ENCODE measurements at regions not wholly inside any gene's neighbourhood (a gene's known extent, or its start where the extent isn't known, plus 50 kb on each side); places are given as distances from the start of the nearest gene placed in this dataset.
A peak's percentile ranks its signal among the peaks of the same experiment; 100 is the strongest.

GRCh38 chr1:238409191-238409850, 518.6 kb upstream of the ZP4 start:
- peak; percentile 48 for DNase-seq (ENCODE audit: low read depth)
- H3K4me3 ChIP-seq (ENCODE audit: low read depth, low read length): no peak overlapping the region
- TF ChIP-seq CTCF (IDR thresholded peaks at IDR 0.05; ENCODE audit: insufficient read depth, low read depth, low read length): no peak

GRCh38 chr1:238408737-238409136, 518.0 kb upstream of the ZP4 start:
- no peak for DNase-seq (ENCODE audit: low read depth)
- TF ChIP-seq CTCF (IDR thresholded peaks at IDR 0.05; ENCODE audit: insufficient read depth, low read depth, low read length): no peak
- no peak overlapping the region for H3K4me3 ChIP-seq (ENCODE audit: low read depth, low read length)

GRCh38 chr1:238406098-238406860, 515.6 kb upstream of the ZP4 start:
- TF ChIP-seq CTCF (IDR thresholded peaks at IDR 0.05; ENCODE audit: insufficient read depth, low read depth, low read length): no peak
- DNase-seq (ENCODE audit: low read depth): no peak
- H3K4me3 ChIP-seq (ENCODE audit: low read depth, low read length): no peak overlapping the region

GRCh38 chr1:238404921-238405320, 514.2 kb upstream of the ZP4 start:
- DNase-seq (ENCODE audit: low read depth): peak; percentile 58
- no peak overlapping the region for H3K4me3 ChIP-seq (ENCODE audit: low read depth, low read length)
- TF ChIP-seq CTCF (IDR thresholded peaks at IDR 0.05; ENCODE audit: insufficient read depth, low read depth, low read length): no peak

GRCh38 chr1:238404481-238404880, 513.8 kb upstream of the ZP4 start:
- no peak for TF ChIP-seq CTCF (IDR thresholded peaks at IDR 0.05; ENCODE audit: insufficient read depth, low read depth, low read length)
- no peak for DNase-seq (ENCODE audit: low read depth)
- no peak overlapping the region for H3K4me3 ChIP-seq (ENCODE audit: low read depth, low read length)

GRCh38 chr1:238401144-238401543, 510.4 kb upstream of the ZP4 start:
- no peak overlapping the region for H3K4me3 ChIP-seq (ENCODE audit: low read depth, low read length)
- no peak for TF ChIP-seq CTCF (IDR thresholded peaks at IDR 0.05; ENCODE audit: insufficient read depth, low read depth, low read length)
- peak; percentile 21 for DNase-seq (ENCODE audit: low read depth)
